ENCODE measurements at regions not wholly inside any gene's neighbourhood (a gene's known extent, or its start where the extent isn't known, plus 50 kb on each side); places are given as distances from the start of the nearest gene placed in this dataset.

DNA sequence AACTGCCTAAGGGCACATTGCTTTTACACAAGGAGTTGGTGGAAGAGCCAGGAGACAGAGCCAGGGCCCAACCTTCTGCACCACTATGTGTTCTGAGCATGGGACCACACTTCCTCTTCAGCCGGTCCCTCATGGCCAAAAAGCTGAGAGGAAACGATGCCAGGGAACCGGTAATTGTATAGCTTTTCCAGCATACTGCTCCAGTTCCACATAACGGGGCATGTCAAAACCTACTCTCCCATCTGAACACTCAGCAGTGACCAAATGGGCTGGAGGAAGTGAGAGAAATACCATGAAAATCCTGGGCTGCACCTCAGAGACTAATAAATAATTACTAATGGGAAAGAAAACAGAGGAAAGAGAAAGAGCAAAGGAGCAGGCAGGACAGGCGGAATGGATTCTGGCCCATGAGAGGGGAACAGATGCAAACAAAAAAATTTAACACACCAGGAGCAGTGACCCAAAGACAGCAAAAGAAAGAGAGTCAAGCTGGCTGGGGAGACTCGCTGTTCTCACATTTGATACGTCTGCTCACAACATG is 52.0 kb upstream of the BMP2 start:
- H3K79me2 ChIP-seq (ENCODE audit: insufficient read depth, low read length), result no peaks in the 10 kb centered on the region
- H3K4me3 ChIP-seq (replicated peaks in 1 of 2; ENCODE audit: low read depth in 1 of 2, low read length in 2 of 2), result no peak overlapping the region
- H2AFZ ChIP-seq (ENCODE audit: low read depth, low read length, poor library complexity, severe bottlenecking), result no peak overlapping the region
- intact Hi-C loops (cut with micrococcal nuclease), result no loop called here
- no TSS peak for BruUV-seq (replicated peaks)
- TF ChIP-seq SRF (IDR thresholded peaks at IDR 0.05; ENCODE audit: low read depth) (no peak), CEBPB (IDR thresholded peaks at IDR 0.05; ENCODE audit: low read depth) (no peak), EZH2phosphoT487 (IDR thresholded peaks at IDR 0.05; ENCODE audit: borderline replicate concordance) (no peak), REST (IDR thresholded peaks at IDR 0.05; ENCODE audit: low read depth) (no peak), FOSL1 (IDR thresholded peaks at IDR 0.05; ENCODE audit: low read depth) (no peak), JUND (IDR thresholded peaks at IDR 0.05) (no peak), SP1 (IDR thresholded peaks at IDR 0.05; ENCODE audit: low read depth) (no peak), ZFX (IDR thresholded peaks at IDR 0.05) (no peak), CBX3 (IDR thresholded peaks at IDR 0.05; ENCODE audit: low read depth) (no peak), ELF1 (IDR thresholded peaks at IDR 0.05; ENCODE audit: borderline replicate concordance, low read depth) (no peak), POLR2A (IDR thresholded peaks at IDR 0.05; ENCODE audit: borderline replicate concordance, extremely low read depth, insufficient read depth, insufficient read length) (no peak), ATF3 (IDR thresholded peaks at IDR 0.05) (no peak), SIN3A (IDR thresholded peaks at IDR 0.05; ENCODE audit: low read depth) (no peak), TCF7L2 (IDR thresholded peaks at IDR 0.05; ENCODE audit: borderline replicate concordance, extremely low read depth, insufficient read depth, insufficient read length) (no peak), EZH2 (IDR thresholded peaks at IDR 0.05) (no peak), CTCF (IDR thresholded peaks at IDR 0.05 in 2 of 3, conservative IDR thresholded peaks at IDR 0.05 in 1 of 3; ENCODE audit: borderline replicate concordance in 1 of 3, insufficient read depth in 1 of 3, low read depth in 2 of 3, low read length in 2 of 3) (no peak), YY1 (IDR thresholded peaks at IDR 0.05; ENCODE audit: extremely low read depth, insufficient replicate concordance, low read depth, low read length) (no peak), MAX (IDR thresholded peaks at IDR 0.05) (no peak), RAD21 (IDR thresholded peaks at IDR 0.05; ENCODE audit: low read depth) (no peak)
- H3K27me3 ChIP-seq (ENCODE audit: insufficient read depth, low read length), result no peaks in the 10 kb centered on the region
- H3K36me3 ChIP-seq (ENCODE audit: control insufficient read depth in 1 of 2, insufficient read depth in 2 of 2, low read length in 2 of 2), result no peaks in the 10 kb centered on the region
- ChIA-PET POLR2A (no interaction called here), CTCF (no interaction called here), RAD21 (ENCODE audit: low non-redundant PET in 1 of 2, low total read pairs in 2 of 2, uncharacterized antibody in 2 of 2, unreplicated experiment in 2 of 2) (no interaction called here)
- DNase-seq (ENCODE audit: low read depth, low spot score) (no peak), ATAC-seq (no peak)
- no peak overlapping the region for H3K9ac ChIP-seq (ENCODE audit: low read length)
- H4K20me1 ChIP-seq (ENCODE audit: insufficient read depth), result no peaks in the 10 kb centered on the region
- H3K9me3 ChIP-seq (ENCODE audit: control insufficient read depth in 1 of 2, insufficient read depth in 1 of 2, low read depth in 1 of 2, low read length in 2 of 2), result peaks cover 5 to 29% of the 10 kb centered on the region in 2 experiments; a peak in 2 of 4 replicates
- no peak overlapping the region for H3K27ac ChIP-seq (ENCODE audit: low read depth, low read length)
- H3K4me2 ChIP-seq (ENCODE audit: low read length), result no peak overlapping the region
- H3K9me2 ChIP-seq (ENCODE audit: insufficient read depth), result no peaks in the 10 kb centered on the region
- no peaks in the 10 kb centered on the region for H3K4me1 ChIP-seq (ENCODE audit: control insufficient read depth in 1 of 2, insufficient read depth in 2 of 2, low read length in 2 of 2)

Data from HCT116 (cell line).